ENCODE measurements at regions not wholly inside any gene's neighbourhood (a gene's known extent, or its start where the extent isn't known, plus 50 kb on each side); places are given as distances from the start of the nearest gene placed in this dataset.

DNA sequence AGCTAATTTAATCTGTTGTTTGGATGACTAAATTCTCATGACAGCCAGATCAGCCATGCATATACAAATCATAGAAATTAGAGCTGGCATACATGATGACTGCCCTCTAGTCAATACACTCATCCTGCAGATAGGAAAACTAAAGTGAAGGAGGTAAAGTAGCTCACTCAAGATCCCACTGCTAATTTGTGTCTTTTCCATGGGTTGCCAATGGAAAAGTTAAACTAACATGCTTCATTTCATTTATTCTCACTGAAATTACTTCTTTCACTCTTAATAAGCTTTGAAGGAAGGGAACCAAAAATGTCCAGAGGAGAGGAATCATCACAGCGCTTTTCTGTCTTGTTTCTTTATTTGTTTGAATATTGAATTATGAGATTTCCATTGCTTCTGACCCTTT lies 308.2 kb downstream of the GJA1 start:
- intact Hi-C loops (cut with DNase I; ENCODE audit: low total_unique reads), result no loop called here
- H3K27me3 ChIP-seq, result no peaks in the 10 kb centered on the region
- TF ChIP-seq EP300 (IDR thresholded peaks at IDR 0.05), result no peak
- no peak for TF ChIP-seq POLR2AphosphoS5 (IDR thresholded peaks at IDR 0.05)
- no peak for TF ChIP-seq POLR2A (IDR thresholded peaks at IDR 0.05)
- TF ChIP-seq, protein P1, sequence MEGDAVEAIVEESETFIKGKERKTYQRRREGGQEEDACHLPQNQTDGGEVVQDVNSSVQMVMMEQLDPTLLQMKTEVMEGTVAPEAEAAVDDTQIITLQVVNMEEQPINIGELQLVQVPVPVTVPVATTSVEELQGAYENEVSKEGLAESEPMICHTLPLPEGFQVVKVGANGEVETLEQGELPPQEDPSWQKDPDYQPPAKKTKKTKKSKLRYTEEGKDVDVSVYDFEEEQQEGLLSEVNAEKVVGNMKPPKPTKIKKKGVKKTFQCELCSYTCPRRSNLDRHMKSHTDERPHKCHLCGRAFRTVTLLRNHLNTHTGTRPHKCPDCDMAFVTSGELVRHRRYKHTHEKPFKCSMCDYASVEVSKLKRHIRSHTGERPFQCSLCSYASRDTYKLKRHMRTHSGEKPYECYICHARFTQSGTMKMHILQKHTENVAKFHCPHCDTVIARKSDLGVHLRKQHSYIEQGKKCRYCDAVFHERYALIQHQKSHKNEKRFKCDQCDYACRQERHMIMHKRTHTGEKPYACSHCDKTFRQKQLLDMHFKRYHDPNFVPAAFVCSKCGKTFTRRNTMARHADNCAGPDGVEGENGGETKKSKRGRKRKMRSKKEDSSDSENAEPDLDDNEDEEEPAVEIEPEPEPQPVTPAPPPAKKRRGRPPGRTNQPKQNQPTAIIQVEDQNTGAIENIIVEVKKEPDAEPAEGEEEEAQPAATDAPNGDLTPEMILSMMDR (IDR thresholded peaks at IDR 0.05), result no peak
- no peak for DNase-seq
- no peak overlapping the region for H3K4me3 ChIP-seq
- 86 to 100% (median 96%) methylated on average over 1 of the region's 1 CpG for WGBS, 5 donors
- no peaks in the 10 kb centered on the region for H3K9me3 ChIP-seq
- H3K36me3 ChIP-seq, result no peaks in the 10 kb centered on the region
- no peak overlapping the region for H3K27ac ChIP-seq
- H3K4me1 ChIP-seq, result peaks cover 0 to 9% (median 0%) of the 10 kb centered on the region in 4 donors

DNA sequence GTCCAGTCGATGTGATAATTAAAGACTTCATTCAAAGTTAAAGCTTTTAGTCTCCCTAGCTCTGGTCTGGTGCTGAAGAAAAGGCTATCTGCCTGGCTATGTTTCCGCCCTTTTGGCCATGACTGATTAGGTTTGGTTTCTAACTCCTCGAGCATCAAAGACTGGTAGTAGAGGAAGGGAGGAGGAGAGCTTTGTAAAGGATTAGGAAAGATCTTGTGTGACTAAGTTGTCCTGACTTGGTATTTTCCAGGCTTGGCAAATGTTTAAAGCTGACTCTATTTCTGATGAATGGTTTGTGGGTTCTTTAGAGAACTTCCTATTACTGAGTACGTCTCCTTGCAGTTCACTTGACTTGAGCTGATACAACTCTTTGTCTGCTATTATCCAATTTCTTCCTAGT lies 312.9 kb downstream of the GJA1 start:
- Histone ChIP-seq H3K27me3 (no peaks in the 10 kb centered on the region), H3K27ac (no peak overlapping the region), H3K36me3 (no peaks in the 10 kb centered on the region), H3K9me3 (peaks cover 0 to 5% (median 0%) of the 10 kb centered on the region in 4 donors), H3K4me1 (peaks cover 0 to 9% (median 0%) of the 10 kb centered on the region in 4 donors), H3K4me3 (no peak overlapping the region)
- WGBS, 5 donors, result 45 to 65% (median 59%) methylated on average over 4 of the region's 4 CpGs
- DNase-seq, result peak in 1 of 2 donors; percentile 6
- TF ChIP-seq EP300 (IDR thresholded peaks at IDR 0.05) (no peak), POLR2AphosphoS5 (IDR thresholded peaks at IDR 0.05) (peak in 2 of 3 donors; percentile 31 to 43), POLR2A (IDR thresholded peaks at IDR 0.05) (no peak)
- TF ChIP-seq, protein P1 (IDR thresholded peaks at IDR 0.05), result no peak
- intact Hi-C loops (cut with DNase I; ENCODE audit: low total_unique reads), result no loop called here

DNA sequence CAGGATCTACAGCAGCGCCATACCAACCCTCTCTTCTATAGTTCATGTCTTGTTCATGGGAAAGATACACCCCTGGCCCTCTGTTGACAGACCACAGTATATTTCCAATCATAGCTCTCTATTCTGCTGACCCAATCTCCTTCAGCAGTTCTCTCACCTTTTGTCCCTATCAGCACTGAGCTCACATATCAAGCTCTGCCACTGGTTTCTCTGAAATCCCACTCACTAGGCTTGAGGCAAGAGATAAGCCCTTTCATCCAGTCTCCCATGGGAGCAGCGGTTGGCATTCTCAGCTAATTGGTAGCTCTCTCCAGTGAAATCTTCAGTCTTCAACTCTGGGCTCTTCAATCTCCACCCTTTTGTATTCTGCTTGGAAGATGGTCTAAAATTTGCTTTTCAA lies 313.4 kb downstream of the GJA1 start:
- no peak for DNase-seq
- no peak for TF ChIP-seq EP300 (IDR thresholded peaks at IDR 0.05)
- TF ChIP-seq, protein P1 (IDR thresholded peaks at IDR 0.05), result no peak
- no peak for TF ChIP-seq POLR2A (IDR thresholded peaks at IDR 0.05)
- no peak for TF ChIP-seq POLR2AphosphoS5 (IDR thresholded peaks at IDR 0.05)
- 75 to 93% (median 89%) methylated on average over 2 of the region's 2 CpGs for WGBS, 5 donors
- no peak overlapping the region for H3K4me3 ChIP-seq
- H3K36me3 ChIP-seq, result no peaks in the 10 kb centered on the region
- peaks cover 0 to 9% (median 0%) of the 10 kb centered on the region in 4 donors for H3K4me1 ChIP-seq
- no peak overlapping the region for H3K27ac ChIP-seq
- H3K27me3 ChIP-seq, result no peaks in the 10 kb centered on the region
- H3K9me3 ChIP-seq, result peaks cover 0 to 5% (median 0%) of the 10 kb centered on the region in 4 donors
- intact Hi-C loops (cut with DNase I; ENCODE audit: low total_unique reads), result no loop called here

DNA sequence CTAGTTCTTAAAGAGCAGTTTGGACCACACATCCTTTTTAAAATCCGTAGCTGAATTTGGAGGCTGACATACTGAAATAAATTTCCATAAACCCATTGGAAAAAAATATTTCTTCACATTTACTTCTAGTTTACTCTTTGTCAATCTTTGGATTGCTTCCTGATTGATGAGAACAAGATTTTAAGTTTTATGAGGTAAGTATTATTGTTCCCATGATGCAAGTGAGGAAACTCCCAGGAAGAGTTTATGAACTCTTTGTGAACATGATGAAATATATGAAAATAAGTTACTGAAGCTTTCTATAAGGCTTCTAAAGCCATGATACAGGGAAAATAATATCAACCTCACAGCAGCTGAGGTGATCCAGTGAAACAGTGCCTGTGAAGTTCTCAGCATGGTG lies 320.0 kb downstream of the GJA1 start:
- intact Hi-C loops (cut with DNase I; ENCODE audit: low total_unique reads), result no loop called here
- peaks cover 0 to 5% (median 0%) of the 10 kb centered on the region in 4 donors for H3K9me3 ChIP-seq
- no peak overlapping the region for H3K27ac ChIP-seq
- WGBS, 5 donors, result 79 to 99% (median 87%) methylated on average over 1 of the region's 1 CpG
- no peaks in the 10 kb centered on the region for H3K36me3 ChIP-seq
- H3K4me3 ChIP-seq, result no peak overlapping the region
- no peaks in the 10 kb centered on the region for H3K27me3 ChIP-seq
- TF ChIP-seq POLR2A (IDR thresholded peaks at IDR 0.05) (no peak), POLR2AphosphoS5 (IDR thresholded peaks at IDR 0.05) (no peak), EP300 (IDR thresholded peaks at IDR 0.05) (no peak)
- TF ChIP-seq, protein P1 (IDR thresholded peaks at IDR 0.05), result no peak
- DNase-seq, result no peak
- no peaks in the 10 kb centered on the region for H3K4me1 ChIP-seq

Measured in stomach (tissue), 8 donors.